GM13977 (cell line): ENCODE measurements at regions not wholly inside any gene's neighbourhood (a gene's known extent, or its start where the extent isn't known, plus 50 kb on each side); places are given as distances from the start of the nearest gene placed in this dataset.

ENCODE experiments used
- DNase-seq: peaks from one replicate; pipeline ENCODE4 v3.0.0; 2012; ENCODE audit warnings: low spot score
- CTCF ChIP-seq: IDR thresholded peaks from 2 replicates; pipeline ENCODE4 v1.5.1; 2012; ENCODE audit warnings: mild to moderate bottlenecking, control low read depth; ENCODE audit not compliant: insufficient read depth; ENCODE audit errors: extremely low read depth, missing control alignments
- in situ Hi-C: fragments of 300-500 bp; cut with MboI; formaldehyde crosslinking; loops from one replicate; pipeline ENCODE4 v1.12.0; 2022; ENCODE audit warnings: low sequenced_read_pairs, low pct_unique_long_range_greater_than_20kb, mixed read lengths, inconsistent platforms; ENCODE audit not compliant: unreplicated experiment

- in situ Hi-C loops, result no loop called here
- TF ChIP-seq CTCF, result no peak
- no peak for DNase-seq
These were observed 124.4 kb downstream of the KIF26A start for GRCh38 chr14:104262515-104263514.

- in situ Hi-C loops, result no loop called here
- TF ChIP-seq CTCF, result no peak
- no peak for DNase-seq
These were observed 125.4 kb downstream of the KIF26A start for GRCh38 chr14:104263675-104264358.

- TF ChIP-seq CTCF, result no peak
- in situ Hi-C loops, result no loop called here
- no peak for DNase-seq
These were observed 126.3 kb downstream of the KIF26A start for GRCh38 chr14:104264495-104265265.

GRCh38 chr14:104265918-104266630 lies 127.7 kb downstream of the KIF26A start:
- in situ Hi-C loops, result no loop called here
- no peak for TF ChIP-seq CTCF
- no peak for DNase-seq

- in situ Hi-C loops, result no loop called here
- TF ChIP-seq CTCF, result no peak
- DNase-seq, result no peak
These were observed 128.5 kb downstream of the KIF26A start for GRCh38 chr14:104266631-104267575.
